Fibroblast of skin of right quadriceps (primary cell): ENCODE measurements at regions not wholly inside any gene's neighbourhood (a gene's known extent, or its start where the extent isn't known, plus 50 kb on each side); places are given as distances from the start of the nearest gene placed in this dataset.

ENCODE experiments used
- DNase-seq: peaks from one replicate; pipeline ENCODE4 v3.0.0-alpha.2; 2013

DNA sequence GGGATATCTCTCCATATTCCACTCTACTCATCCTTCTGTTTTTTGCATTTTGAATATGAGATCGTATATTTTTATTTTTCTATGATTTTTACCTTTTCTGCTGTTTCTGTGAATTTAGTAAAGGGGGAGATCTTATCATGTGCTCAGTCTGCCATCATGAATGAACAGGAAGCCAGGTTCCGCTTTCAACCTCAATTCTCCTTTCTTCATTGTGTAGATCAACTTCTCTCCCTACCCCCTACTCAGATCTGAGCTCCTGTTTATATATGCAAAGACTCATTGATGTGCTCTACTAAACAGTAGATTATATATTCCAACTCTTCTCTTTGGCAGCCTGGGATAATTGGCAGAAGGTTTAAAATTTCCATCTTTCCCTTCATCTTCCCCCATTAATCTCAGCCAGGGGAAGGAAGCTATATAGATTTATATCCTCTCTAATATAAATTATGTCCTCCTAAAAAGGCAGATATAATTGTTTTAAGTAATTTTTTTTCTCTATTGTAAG lies 336.7 kb upstream of the PLET1 start:
- no peak for DNase-seq

DNA sequence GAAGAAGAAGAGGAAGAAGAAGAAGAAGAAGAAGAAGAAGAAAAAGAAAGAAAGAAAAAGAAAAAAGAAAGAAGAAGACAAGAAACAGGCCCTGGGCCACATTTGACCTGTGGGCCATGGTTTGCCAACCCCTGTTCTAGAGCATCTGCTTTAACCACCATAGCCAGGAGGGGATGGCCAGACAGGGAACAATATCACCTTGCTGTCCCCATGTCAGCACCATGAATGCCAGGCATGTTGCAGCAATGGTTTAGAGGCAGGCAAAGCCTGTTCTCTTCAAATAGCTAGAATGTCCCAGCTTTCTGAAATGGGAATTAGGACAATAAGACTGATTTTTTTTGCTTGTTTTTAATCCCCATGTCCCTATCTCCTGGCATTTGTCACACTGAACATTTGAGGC lies 338.6 kb upstream of the PLET1 start:
- DNase-seq, result no peak

DNA sequence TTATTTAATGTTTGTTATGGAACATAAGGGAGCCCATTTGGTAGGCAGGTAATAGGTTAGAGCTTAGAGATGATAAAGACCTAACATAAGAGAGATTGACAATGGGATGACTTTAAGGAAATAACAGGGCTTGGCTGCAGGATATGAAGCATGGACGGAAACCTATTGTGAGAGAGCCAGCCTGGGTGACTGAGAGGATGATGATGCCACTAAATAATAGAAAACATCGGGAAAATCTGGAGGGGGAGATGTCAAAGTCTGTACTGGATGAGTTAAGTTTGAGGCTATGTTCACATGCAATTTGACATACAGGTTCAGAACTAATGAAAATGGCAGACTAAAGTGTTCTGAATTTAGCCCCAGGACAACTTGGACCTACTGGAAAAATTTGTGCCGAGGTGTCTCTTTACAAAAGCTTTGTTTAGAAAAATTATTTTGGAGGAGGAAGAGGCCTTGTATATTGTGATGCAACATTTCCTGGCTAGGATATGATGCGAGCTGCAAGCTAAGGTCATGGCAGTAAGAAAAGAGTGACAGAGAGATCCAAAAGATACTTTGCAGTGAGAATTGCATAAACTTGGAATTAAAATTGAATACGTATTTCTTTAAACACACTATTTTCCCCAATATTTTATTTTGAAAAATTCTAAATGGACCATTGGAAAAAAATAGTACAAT lies 339.3 kb upstream of the PLET1 start:
- no peak for DNase-seq

DNA sequence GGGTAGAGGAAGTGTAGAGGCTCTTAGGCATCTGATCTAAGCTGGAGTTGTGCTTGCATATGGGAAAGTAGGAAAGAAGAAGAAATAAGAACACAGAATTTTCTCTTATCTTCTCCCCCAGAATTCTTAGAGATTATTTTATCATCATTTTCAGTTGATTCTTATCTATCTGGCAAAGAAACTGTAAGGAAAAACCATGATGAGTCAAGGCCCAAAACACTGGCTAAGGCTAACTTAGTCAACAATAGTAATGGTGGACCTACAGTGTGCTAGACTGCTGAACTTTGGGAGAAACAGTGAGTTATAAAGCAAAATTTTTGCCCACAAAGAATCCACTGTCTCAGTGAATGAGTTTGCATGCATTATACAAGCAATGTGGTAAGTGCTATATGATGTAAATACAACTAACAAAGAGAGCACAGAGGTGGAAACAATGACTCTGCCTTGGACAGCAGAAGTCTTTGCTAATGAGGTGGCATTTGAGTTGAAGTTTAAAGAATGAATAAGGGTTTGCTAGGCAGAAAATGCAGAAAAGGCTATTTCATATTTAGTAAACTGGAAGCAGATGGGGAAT lies 344.5 kb upstream of the PLET1 start:
- DNase-seq, result peak; percentile 56

DNA sequence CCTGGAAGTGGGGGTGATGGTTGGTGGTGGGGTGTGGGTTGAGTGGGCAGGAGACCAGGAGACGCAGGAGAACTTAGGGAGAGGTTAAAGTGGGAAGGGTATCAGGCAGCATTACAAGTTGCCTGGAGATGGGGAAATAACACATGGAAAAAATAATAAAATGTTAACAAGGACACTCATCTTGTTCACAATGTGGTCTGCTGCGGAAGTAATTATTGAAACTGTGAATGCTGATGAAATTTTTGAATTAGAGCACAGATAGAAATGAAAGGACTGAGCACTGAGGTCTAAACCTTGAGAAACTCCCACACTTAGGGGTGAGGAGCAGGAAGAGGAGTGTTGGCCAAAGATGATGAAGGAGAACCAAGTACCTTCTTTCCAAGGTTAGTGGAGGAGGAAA lies 346.0 kb upstream of the PLET1 start:
- no peak for DNase-seq

DNA sequence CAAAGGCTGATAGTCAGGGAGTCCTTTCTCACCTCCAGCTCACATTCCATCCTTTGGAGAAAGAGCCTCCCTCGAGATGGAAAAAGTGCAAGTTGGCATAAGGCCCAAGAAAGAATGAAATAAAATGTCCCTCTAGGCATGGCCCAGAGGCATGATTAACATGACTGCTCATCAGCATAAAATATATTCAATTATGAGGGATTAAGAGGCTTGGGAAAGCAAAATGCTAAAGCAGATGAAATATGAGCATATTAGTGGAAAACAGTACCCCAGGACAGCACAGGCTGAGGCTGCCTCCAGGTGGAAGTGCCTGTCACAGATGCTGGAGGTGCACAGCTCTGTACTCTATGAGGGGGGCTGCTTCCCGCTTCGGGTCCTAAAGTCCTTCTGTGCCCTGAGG lies 347.8 kb upstream of the PLET1 start:
- DNase-seq, result peak; percentile 24

DNA sequence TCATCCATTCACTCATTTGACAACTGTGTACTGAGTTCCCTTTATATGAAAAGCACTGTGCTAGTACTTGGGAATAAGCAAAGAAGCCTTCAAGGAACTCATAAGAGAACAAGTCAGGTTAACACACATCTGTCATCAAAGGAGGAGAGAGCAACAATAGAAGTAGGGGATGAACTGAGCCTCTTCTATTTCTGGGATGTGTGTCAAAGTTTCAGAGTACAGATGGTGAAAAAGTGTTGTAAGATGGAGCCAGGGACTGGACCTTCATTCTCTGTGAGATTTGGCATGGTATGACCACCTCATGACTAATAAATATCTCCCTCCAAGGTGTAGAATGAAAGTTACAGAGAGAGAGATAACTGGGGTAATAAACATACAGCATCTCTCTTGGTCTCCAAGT lies 349.8 kb upstream of the PLET1 start:
- DNase-seq, result no peak

DNA sequence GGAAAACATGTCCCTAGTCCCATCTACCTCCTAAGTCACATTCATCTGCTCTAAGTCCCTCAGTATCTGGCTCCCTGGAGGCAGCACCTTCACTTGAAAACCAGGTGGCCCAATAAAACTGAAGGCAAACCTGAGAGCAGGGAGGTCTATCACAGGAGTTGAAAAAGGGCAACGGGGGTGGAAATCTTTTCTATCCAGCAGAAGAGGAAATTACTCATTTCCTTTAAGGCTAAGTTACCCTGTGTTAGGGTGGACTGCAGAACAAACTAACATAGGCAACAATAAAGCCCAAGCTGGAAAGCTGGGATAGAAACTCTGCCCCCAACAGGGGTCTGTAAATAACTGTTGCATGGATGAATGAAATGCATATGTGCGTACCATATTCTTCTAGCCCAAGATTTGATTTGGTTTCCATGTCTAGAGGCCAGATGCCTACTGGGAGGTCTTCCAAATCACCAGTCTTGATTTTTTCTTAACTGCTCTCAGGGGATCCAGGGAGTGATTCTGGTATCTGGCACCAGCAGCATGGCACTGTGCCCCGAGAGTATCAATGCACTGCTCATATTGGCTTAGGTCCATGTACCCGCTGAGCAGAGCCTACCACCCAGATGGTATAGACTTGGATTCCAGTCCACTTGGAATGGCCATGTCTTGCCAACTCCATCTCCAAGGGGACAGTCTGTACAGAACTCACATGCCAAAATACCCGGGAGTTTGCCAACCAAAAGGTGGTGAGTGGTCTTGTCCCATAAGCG lies 350.0 kb upstream of the NCAM1 start:
- no peak for DNase-seq

DNA sequence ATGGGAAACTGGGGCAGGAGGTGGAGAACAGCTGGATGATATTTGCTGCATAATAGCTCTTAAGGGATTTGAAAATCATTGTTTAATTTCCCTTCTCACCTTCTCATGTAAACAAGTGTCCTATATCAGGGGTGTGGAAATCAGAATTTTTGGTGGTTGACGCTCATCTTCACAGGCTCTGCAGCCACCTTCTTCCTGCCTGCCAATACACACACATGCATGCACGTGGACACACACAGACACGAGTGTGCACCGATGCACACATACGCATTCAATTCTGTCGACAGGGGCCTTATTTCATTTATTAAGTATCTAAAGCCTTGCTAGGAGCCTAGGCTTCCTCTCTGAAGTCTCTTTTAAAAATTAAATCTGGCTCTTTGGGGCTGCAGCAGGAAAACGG lies 349.4 kb upstream of the NCAM1 start:
- no peak for DNase-seq

DNA sequence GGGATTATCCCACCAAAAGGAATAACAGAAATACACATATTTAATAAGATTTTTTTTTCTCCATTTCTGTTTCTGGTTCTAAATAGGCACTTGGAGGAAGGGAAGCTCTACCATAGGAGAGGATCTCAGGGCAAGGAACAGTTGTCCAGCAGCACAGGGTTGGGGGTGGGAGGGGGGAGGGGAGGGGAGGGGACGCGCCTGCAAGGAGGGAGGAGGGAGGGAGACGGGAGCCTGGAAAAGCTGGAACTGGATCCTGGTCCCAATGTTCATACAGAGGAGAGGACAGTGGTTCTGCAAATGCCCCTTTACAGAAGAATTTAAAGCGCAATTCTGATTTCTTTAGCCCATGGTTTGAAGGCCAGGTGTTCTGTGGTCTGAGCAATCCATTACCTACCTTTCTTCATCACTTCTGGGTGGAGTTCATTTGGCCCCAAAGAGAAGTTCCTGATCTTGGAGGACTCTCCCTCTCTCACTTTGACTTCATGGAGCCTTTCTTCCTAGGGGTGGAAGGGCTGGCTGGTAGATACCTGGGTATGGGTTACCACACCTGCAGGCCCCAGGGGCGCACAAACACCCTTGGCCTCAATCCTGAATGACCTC lies 348.9 kb upstream of the NCAM1 start:
- DNase-seq, result peak; percentile 19

DNA sequence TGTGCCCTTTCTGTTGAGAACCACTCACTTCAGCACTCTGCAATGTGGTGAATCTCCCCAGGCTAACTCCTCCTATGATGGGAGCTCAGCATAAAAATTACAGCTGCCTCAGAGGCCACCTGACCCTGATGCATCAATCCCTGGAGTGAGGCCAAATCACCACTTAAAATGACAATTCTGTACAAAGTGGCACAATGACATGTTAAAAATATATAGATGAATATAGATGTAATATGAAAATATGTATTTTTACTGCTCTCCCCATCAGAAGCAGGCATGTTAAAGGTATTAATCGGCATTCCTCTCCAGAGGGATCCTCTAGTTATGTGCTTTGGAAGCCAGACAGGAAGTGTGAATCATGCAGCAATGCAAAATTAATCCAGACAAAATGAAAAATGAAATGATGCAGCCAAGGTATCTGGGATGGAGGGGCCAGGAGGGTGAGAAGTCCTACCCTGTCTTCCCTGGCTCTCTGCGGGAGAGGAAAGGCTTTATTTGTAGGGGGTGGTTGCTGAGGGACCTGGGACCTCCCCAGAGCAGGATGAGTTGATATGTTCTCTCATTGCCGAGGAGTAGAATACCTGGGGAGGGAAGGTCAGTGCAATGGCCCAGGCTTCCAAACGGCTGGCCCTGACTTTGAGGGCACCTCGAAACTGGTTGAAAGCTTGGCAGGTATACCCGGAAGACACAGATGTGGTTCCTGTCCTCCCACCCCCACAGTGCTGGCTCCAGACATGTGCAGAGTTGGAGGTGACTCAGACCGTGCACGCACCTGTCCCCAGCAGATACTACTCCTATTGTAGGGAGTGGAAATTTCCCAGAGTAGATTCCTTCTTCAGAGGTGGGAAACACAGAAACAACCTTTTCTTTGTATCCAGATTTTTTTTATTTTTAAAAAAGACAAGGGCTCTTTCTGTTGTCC lies 347.9 kb upstream of the NCAM1 start:
- DNase-seq, result peak; percentile 82

DNA sequence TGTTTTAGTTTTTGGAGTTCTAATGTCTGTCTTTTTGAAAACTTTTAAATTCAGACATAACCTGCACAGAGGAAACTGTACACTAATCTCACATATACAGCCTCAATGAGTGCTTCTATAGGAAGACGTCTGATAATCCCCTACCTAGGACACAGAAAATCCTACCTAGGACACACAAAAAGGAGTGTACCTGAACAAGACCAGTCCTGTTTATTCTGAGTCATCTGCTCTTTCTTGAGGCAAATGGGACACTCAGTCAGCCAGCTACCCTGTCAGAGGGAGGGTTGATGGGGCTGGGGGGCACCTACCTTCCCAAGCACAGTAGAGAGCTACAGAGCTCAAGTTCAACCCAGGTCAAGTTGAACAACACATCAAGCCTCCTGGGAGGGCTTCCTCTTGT lies 346.6 kb upstream of the NCAM1 start:
- DNase-seq, result no peak

DNA sequence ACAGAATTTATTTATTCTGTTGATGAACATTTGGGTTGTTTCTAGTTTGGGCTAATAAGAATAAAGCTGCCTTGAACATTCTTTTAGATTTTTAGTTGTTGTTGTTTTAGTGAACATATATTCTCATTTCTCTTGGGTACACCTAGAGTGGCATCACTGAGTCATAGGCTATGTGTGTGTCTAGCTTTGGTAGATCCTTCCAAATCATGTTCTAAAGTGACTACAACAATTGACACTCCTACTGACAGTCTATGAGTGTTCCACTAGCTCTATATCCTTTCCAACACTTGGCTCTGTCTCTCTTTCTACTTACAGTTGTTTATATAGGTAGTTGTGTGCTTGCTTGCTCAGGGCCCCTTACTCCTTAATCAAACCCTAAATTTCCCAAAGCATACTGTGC lies 346.0 kb upstream of the NCAM1 start:
- DNase-seq, result no peak

DNA sequence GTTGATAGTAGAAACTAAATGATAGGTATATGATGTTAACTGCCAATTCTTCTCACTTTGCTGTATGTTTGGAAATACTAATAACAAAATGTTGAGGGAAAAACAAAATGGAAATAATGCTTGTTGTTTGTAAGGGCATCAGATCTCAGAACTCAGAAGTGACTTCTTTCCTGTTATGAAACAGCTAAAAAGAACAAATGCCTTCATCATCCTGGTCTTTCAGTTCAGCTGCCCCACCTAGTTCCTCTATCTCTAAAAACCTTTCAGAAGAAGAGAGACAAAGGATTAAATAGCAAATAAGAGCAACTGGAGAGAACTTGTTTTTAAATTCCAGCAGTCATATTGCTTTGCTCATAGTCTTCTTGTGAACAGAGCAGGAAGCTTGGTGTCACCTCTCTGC lies 345.3 kb upstream of the NCAM1 start:
- no peak for DNase-seq

DNA sequence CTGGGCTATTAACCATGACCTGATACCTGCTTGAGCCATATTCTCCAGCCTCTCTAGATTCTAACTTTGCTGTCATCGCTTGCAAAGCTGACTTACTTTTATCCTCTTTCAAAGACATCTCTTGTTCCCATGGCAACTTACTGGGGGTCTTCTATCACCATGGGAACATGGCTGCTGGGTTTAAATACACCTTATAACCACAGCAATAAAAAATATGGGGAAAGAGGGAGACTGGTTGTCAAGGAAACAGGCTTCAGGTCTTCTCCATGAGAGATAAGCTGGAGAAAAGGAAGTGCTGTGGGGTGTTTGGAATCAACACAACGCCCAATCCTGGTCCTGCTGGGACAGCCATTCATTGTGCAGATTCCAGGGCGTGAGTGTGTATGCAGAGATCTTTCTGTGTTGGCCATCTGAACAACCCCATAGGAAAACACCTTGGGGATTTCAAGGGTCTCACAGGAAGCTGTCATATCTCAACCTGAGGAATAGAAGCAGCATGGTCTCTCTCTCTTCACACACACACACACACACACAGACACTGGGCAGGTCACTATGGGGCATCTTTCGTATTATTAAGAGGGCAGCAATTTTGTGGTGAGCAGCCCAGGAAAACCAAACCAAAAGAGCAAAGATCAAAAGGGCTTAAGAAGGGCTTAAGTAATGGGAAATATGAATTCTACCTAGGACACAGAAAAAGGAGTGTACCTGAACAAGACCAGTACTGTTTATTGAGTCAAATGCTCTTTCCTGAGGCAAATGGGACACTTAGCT lies 344.7 kb upstream of the NCAM1 start:
- no peak for DNase-seq

DNA sequence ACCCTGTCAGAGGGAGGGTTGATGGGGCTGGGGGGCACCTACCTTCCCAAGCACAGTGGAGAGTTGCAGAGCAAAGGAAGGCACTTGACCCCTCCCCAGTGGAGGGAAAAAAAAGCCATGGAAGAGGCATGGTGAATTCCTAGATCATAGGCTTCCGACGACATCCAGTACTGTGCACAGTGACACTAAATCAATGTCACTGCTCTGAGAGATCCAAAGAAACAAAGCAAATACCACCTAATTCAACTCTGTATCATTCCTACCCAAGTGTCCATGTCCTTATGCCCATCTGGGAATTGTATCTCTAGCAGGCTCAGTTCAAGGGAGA lies 344.2 kb upstream of the NCAM1 start:
- no peak for DNase-seq

DNA sequence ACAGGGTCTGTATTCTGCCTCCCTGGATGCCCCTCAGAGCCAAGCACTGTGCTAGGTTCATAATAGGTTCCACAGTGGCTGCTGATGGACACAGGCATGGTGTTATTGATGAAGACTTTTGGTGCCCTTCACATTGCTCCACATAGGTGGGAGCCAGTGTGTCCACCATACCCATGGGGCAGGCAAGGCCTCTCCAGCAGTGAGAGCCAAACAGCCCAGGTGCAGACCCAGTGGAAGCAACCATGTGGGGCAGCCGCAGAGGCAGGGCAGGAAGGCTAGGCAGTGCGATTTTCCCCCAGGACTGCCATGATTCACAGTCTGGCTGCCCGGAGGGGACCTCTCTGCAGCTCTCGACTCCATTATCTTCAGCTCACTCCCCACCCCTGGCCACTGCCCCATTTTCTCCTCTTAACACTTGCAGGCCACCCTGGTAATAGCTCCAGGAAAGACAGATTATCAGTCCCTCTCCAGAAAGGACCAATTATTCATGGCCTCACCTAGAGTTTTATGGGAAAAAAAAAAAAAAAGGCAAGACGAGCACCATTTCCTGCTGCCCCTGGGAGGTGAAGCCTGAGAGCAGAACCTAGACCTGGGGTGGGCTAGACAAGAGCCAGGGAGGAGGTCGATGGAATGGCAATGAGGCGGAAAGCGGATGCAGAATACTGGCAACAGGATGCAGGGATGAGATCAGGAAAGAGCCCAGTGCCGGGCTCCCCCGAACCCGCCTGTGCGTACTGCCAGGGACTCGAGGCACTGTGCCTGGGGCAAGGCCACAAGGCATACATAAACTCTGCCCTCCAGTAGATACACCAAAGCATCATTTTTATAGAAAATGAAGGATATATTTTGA lies 343.0 kb upstream of the NCAM1 start:
- no peak for DNase-seq

DNA sequence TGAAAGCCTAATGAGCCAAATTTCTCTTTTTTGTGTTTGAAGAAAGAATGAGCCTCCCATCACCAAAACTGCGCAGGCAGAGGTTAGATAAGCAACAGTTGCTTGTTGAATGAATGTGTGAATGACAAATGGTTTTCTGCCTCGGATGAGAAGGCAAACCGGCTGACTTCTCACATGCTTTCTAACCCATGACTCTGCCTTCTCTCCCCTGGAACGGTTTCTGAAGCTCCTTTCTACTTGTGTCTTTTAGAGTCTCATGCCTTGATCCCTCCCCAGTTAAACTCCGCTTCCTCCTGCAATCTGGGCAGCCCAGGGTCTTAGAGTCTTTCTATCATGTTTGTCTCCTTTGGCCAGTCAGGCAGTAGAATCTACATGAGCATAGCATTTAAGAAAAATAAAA lies 342.1 kb upstream of the NCAM1 start:
- no peak for DNase-seq

DNA sequence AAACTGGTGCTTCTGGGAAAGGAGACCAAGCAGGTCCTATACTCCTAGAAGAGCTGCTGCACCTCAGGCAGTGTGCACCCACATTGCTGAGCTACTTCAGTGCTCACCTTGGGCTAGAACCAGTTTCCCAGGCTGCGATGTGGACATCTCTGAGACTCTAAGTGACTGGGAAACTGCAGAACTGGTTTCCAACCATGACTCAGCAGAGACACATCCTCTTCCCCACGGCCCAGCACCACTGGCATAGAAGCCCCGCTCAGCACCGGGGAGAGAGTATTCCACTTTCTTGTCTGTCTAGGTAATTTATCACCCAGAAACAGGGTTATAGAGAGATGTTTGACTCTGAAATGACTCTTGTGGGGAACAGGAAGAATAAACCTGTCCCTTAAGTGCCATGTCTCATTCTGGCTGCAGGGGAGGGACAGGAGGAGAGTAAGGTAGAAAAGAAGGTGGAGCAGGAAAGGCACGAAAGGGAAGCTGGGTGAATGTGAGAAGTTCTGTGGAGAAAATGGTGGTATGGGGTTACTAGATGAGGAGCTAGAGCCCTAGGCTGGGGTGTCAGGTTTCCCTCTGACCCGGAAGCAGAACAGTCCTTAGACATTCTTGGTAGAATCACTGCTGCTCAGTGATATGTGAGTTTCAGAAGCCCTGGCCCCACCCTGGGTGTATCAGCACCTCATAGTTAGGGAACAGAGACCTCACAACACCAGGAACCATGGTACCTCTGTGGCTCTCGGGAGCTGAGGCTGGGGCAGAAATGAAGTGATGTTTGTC lies 340.4 kb upstream of the NCAM1 start:
- peak; percentile 32 for DNase-seq

DNA sequence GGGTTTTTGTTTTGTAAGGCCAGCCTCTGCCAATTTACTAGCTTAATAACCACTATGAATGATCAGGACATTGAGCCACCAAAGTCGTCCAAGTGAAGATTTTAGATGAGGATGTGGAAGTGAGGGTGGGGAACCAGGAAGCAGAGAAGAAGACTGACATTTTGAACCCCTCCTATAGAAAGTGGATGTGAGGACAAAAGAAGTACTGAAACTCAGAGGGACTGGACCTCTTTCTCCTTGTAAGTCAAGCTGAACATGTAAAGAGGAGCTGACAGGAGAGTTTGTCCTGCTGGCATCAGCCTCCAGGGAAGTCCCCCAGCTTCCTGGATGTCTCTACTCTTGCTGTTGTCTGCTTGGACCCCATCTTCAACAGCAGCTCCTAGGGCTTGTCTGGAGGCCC lies 338.2 kb upstream of the NCAM1 start:
- DNase-seq, result no peak
